Astrocyte of the cerebellum (primary cell): ENCODE measurements at regions not wholly inside any gene's neighbourhood (a gene's known extent, or its start where the extent isn't known, plus 50 kb on each side); places are given as distances from the start of the nearest gene placed in this dataset.

Source experiments
- DNase-seq: peaks from one replicate; pipeline ENCODE4 v3.0.0-alpha.2; 2011; ENCODE audit warnings: low read depth
- H3K4me3 ChIP-seq: 2 replicates; pipeline ENCODE4 v1.5.1; 2011; ENCODE audit warnings: mild to moderate bottlenecking, low read depth, low read length, moderate library complexity
- in situ Hi-C: cut with HindIII; loops from 2 replicates; pipeline ENCODE4 v1.10.0; 2017; ENCODE audit warnings: low sequenced_read_pairs
- TF ChIP-seq, protein P1 (sequence below): IDR thresholded peaks from 2 replicates; pipeline ENCODE4 v1.5.1; 2012; ENCODE audit warnings: low read length, low read depth, moderate library complexity, mild to moderate bottlenecking; ENCODE audit errors: missing control alignments

GRCh38 chr7:47145982-47146381, 435.9 kb downstream of the TNS3 start:
- TF ChIP-seq, protein P1, sequence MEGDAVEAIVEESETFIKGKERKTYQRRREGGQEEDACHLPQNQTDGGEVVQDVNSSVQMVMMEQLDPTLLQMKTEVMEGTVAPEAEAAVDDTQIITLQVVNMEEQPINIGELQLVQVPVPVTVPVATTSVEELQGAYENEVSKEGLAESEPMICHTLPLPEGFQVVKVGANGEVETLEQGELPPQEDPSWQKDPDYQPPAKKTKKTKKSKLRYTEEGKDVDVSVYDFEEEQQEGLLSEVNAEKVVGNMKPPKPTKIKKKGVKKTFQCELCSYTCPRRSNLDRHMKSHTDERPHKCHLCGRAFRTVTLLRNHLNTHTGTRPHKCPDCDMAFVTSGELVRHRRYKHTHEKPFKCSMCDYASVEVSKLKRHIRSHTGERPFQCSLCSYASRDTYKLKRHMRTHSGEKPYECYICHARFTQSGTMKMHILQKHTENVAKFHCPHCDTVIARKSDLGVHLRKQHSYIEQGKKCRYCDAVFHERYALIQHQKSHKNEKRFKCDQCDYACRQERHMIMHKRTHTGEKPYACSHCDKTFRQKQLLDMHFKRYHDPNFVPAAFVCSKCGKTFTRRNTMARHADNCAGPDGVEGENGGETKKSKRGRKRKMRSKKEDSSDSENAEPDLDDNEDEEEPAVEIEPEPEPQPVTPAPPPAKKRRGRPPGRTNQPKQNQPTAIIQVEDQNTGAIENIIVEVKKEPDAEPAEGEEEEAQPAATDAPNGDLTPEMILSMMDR: no peak
- DNase-seq: no peak
- in situ Hi-C loops: no loop called here
- no peak overlapping the region for H3K4me3 ChIP-seq

DNA sequence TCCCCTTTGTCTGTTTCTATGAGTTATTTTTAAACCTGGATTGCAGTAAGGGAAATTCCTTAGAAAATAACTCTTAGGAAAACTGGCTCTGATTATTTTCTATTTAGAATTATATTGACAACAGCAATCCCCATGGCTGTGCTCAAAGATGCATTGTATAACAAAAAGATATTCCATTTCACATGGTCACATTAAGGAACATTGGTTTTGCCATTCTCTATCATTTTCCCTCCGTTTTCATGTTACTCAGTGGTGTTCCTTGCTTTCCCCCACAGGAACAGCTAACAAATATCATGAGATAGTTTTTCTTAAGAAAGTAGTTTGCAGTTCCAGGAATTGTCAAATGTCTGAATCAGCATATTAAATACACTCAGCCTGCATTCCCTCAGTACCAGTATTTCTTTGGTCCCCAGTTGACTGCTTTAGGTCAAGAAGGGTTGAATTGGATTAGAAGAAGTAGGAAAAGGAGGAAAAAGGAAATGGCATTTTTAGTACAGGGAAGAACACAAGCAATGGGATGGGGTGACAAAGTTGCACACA, 436.7 kb downstream of the TNS3 start:
- TF ChIP-seq, protein P1: no peak

GRCh38 chr7:47143339-47143738, 438.6 kb downstream of the TNS3 start:
- peak; percentile 55 for DNase-seq
- H3K4me3 ChIP-seq: no peak overlapping the region
- in situ Hi-C loops: no loop called here
- TF ChIP-seq, protein P1: no peak

More for the DNA sequence above, 436.7 kb downstream of the TNS3 start:
- in situ Hi-C loops: no loop called here
- DNase-seq: no peak
- no peak overlapping the region for H3K4me3 ChIP-seq

DNA sequence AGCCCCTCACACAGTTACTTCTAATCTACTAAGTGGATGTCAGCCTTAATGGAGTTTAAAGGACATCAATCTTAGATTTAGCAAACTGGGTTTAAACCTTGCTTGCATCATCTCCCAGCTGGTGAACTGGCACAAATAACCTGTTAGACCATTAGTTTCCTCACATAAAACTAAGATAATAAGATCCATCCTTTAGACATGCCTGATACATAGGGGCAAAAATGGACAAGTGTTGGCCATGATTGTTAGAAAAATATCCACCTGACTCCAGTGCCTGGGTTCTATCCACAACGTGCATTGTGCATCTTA, 439.1 kb downstream of the TNS3 start:
- in situ Hi-C loops: no loop called here
- TF ChIP-seq, protein P1: no peak
- DNase-seq: no peak
- H3K4me3 ChIP-seq: no peak overlapping the region

DNA sequence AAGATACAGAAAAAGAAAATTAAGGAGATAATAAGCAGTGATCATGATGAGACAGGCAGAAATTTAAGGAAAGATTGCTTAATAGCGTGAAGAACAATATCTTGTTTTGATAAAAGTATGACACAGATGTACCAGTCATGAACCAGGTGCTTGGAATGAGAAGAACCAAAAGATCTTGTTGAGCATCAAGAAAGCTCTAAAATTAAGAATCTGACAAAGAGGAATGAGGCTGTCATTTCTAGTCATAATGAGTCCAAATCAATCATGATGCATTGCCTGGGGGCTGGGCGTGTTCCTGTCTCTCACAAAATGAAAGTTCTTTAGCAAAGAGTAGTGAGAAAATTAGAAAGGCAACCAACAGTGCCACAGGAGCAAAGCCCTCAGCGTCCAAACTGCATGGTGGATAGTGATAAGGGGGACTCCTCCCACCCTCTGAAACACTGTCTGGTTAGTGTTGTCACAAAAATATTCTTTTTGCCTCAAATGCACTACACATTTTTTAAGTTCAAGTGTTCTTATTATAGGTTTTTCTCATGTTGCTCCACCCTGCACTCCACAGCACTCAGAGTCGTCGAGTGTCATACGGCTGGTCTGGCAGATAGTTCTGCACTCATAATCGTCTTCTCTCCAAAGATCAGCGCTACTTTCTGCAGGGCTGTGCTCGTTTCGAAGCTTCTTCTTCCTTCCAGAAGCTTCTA, 439.6 kb downstream of the TNS3 start:
- in situ Hi-C loops: no loop called here
- no peak overlapping the region for H3K4me3 ChIP-seq
- DNase-seq: no peak
- TF ChIP-seq, protein P1: no peak

DNA sequence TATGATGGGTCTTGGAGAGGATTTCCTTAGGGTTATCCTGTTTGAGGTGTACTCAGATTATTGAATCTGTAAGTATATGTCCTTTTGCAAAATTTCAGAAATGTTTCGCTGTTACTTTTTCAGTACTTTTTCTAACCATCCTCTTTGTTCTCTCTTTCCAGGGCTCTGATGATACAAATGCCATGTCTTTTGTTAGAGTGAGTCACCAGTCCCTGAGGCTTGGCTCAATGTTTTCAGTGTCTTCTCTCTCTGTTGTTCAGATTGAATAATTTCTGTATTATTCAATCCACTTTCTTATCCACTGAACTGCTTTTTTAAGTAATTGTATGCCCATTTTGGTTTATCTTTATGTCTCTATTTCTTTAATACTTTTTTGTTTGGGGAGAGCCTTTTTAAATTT, 449.4 kb downstream of the TNS3 start:
- DNase-seq: no peak
- H3K4me3 ChIP-seq: no peak overlapping the region
- in situ Hi-C loops: no loop called here
- TF ChIP-seq, protein P1: no peak
